GM18499 (cell line): ENCODE measurements at regions not wholly inside any gene's neighbourhood (a gene's known extent, or its start where the extent isn't known, plus 50 kb on each side); places are given as distances from the start of the nearest gene placed in this dataset.

Experiments used
- ATAC-seq: cut with Tn5 transposase; IDR thresholded peaks from one replicate; pipeline ENCODE4 v1.9.1; 2021; ENCODE audit warnings: moderate number of reproducible peaks; ENCODE audit not compliant: insufficient read depth, unreplicated experiment

DNA sequence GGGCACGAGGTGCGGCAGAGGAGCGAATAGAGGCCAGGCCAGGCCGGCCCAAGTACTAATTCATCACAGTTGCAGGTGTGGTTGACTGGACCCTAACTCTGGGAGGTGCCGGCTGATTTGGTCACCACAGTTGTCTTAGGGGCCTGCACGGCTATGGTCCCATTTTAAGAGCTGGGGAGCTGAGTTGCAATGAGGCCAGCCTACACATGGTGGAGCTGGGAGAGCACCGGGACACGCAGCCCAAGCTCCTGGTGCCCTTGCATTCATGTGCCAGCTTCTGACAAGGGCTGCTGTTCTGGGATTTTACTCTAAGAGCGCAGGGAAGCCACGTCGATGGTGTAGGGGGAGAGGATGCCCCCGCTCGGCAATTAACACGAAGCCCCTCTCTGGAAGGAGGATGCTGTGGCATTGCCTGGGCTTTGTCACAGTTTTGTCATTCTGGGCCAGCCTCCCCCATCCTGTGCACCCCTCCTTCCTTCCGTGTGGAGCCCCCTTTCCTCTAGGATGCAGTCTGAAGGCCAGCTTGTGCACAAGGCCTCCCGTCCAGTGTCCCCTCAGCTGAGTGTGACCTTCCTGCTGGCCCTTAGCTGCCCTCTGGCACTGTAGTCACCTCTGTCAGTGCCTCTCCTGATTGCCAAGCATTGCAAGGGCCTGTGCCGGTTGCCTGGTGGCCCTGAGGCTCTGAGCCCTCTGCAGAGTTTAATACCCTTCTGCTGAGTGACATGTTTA is 109.4 kb upstream of the C1QTNF9B start:
- ATAC-seq, result no peak

DNA sequence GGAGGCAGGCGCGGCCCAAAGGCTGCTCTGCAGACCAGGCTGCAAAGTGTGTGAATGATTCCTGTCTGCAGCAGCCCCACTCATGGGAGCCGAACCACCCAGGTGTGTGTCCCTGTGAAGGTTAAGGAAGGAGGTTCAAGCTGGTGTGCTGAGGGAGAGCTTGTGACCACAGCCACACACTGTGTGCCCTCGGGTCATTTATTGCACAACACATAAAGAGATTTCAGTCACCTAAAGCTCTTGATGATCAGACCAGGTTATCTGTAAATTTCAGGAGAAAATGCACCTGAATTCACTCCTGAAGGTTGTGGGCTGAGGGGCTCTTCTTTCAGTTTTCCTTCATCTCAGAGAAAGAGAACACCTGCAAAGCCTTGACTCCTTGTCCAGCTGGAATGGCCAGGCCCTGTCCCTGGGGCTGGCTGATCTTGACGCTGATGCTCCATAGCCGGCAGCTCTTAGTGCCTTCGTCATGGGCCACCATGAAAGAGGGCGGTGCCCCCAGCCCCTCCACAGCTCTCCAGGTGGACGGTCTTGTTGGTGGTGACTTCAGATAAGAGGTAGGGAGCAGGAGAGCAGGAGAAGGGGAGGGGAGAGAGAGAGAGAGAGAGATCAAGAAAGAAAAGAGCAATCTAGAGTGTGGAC is 110.8 kb upstream of the C1QTNF9B start:
- ATAC-seq, result no peak

DNA sequence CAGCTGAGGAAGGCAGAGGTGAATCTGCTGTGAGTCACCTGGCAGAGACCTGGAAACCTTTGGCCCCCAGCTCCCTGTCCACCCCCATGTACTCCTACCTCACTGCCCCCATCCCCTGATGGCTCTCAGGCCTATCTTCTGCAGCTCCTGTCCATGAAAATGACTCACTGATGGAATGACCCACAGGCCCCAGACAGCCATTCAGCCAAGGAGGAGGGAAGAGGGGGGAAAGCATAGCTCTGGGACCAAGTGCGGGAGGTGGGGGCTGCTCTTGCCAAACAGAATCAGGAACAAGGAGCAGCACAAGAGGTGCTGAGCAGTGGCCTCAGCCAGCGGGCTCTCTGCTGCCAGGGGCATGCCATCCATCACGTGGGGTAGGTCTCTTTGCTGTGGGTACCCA is 111.4 kb upstream of the C1QTNF9B start:
- no peak for ATAC-seq

- ATAC-seq, result no peak
Measured at GRCh38 chr13:24011266-24011665, 114.0 kb upstream of the C1QTNF9B start.

DNA sequence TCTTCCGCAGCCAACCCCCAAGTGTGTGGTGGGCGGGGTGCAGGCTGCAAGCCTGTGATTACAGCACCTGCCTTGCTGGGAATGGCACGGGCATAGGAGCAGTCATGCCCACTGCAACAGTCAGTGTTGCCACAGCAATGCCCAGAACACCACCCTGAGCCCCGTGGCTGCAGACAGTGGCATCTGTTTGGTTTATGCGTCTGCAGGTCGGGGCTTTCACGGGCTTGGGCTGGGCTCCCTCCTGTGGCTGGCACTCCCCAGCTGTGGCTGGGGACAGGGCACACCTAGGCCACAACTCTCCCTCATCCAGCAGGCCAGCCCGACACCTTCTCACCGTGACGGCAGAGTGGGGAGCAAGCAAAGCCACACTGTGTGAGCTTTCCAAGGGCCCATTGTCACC is 115.3 kb upstream of the C1QTNF9B start:
- no peak for ATAC-seq

- no peak for ATAC-seq
Measured at GRCh38 chr13:24013189-24013588, 115.9 kb upstream of the C1QTNF9B start.

GRCh38 chr13:24016046-24016445 is 118.7 kb upstream of the C1QTNF9B start:
- ATAC-seq, result no peak

GRCh38 chr13:24022568-24022967 is 125.3 kb upstream of the C1QTNF9B start:
- ATAC-seq, result no peak

GRCh38 chr13:24023073-24023472 is 125.8 kb upstream of the C1QTNF9B start:
- ATAC-seq, result no peak

DNA sequence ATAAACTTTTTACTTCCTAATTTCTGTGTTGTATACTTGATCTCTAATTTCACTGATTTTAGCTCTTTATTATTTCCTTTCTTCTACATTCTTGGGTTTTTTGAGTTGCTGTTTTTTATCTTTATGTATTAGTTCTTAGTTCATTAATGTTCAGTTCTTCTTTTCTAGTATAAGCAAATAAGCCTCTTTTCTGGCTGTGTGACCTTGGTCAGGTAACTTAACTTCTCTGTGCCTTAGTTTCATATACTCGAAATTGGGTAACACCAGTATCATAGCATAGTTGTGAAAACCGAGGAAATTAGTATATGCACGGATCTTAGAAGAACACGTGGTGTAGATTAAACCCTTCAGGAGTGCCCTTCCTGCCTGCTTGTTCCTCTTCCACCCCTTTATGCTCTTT is 130.2 kb upstream of the C1QTNF9B start:
- ATAC-seq, result no peak

DNA sequence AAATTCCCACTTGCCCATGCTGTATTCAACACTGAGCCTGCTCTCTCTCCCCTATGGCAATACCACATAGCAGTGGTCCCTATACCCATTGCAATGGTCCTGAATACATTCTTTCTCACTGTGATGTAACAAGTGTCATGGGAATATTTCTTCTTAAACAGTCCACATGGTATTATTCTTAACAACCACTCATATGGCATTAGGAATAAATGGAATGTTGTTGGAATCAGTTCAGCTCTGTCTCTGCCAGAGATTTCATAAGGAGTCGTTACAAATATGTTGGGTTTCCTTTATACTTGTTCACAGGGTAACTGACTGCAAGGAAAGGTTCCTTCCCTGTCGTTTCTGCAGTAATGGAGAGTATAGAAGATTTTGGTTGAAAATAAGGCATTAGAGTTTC is 128.3 kb upstream of the SPATA13 start:
- ATAC-seq, result no peak

- no peak for ATAC-seq
Measured at GRCh38 chr13:24032674-24033073, 127.8 kb upstream of the SPATA13 start.

DNA sequence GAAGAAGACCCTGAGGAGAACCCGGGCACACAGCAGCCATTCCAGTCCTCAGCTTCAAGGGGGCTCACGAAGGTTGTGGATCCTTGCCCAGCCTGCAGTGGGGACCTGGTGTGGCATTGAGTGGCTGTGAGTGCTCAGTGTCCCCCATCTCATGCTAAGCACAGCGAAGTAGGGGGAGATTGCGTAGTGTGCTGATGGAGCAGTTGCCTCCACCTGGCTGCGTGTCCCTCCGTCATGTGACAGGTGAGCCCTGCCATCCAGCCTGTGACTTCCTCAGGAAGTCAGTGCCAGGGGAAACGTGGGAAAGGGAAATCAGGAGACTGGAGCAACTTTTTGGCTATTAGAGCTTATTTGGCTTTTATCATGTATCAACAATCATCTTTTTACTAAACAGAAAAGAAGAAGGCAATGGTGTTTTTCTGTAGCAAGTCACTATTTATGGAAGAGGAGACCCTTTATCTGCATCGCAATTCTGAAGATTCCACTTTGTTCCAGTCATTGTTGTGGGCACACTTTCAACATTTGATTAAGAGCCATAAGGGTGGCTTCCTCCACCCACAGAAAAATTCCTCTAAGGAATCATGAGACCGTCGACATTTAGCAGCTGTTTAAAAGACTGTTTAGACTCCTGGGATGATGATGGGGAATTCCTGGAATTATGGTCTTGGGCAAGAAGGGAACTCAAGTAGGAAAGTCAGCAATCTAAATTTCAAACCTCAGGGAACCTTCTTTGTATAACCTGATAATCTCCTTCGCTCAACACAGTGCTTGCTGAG is 126.8 kb upstream of the SPATA13 start:
- ATAC-seq, result no peak

GRCh38 chr13:24035411-24035810 is 125.1 kb upstream of the SPATA13 start:
- no peak for ATAC-seq

- no peak for ATAC-seq
Measured at GRCh38 chr13:24036115-24036514, 124.4 kb upstream of the SPATA13 start.

- ATAC-seq, result no peak
Measured at GRCh38 chr13:24038405-24038804, 122.1 kb upstream of the SPATA13 start.

DNA sequence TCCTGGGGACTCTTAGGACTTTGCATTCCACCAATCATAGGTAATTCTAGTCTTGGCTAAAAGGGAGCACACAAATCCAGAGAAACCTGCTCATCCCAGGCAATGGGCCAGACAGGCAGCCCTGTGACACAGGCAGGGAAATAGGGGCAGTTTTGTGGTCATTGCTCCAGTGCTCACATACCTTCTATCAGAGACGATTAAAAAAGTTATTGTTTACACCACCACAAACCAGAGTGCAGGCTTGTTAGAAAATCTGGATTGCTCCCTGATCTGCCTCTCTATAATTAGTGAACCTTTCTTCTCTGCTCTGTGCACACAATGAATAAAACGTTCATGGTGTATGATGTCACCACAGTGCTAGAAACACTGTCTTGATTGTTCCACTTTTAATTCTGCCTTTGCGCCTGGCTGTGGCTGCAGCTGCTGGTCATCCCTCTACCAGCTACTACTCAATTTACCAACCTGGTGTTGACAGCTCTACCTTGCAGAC is 121.6 kb upstream of the SPATA13 start:
- no peak for ATAC-seq

DNA sequence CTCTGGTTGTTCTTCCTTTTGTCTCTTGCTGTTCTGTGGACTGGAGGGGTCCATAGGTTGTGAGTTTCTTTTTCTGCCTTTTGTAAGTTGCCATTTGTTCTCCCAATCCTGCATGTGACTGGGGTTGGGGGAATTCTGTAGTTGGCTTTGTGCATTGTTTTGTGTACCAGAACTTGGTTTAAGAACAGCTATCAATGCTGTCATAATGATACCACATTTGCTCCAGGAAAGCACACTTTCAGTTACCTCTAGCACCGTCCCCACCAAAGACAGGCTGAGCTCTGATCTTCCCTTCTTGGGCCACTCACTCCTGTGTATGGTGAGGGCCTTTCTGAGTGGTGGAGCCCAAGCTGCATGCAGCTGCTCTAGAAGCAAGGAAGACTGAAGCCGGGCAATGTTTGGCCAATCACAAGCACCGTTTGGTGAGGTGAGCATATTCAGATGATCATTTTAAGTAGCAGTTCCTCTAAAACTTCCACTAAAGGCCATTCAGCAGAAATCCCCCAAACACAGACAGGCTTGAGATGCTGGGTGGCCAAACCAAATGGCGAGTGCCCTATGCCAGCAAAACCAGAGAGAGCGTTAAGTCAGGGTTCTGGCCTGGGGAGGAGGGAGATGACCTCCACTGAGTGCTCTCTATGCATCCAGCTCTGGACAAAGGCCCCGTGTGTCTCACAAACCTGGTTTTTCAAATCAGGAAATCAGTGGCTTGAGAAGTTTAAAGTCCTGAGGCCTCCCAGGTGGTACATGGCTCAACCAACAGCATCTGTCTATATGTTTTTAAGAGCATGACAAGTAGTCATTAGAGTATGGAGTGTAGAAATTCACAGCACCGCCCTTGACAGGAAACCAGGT is 120.7 kb upstream of the SPATA13 start:
- ATAC-seq, result no peak

DNA sequence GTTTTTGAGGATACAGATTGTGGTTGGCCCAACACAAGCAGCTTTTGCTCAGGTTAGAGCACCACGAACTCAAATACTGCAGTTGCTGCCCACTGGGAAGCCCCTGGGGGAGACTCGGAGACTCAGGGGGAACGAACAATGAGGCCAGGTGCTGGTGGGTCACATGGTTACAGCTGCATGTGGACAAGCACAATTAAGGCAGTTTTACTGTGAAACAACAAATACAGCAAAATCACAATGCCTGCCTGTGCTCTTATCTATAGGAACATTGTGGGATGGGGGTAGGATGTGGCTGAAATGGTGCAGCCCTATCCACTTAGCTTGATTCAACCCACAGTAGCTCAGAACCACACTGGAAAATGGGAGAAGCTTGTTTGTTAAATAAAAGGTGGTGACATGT is 119.7 kb upstream of the SPATA13 start:
- no peak for ATAC-seq

GRCh38 chr13:24041651-24042225 is 118.8 kb upstream of the SPATA13 start:
- no peak for ATAC-seq
